ENCODE measurements at regions not wholly inside any gene's neighbourhood (a gene's known extent, or its start where the extent isn't known, plus 50 kb on each side); places are given as distances from the start of the nearest gene placed in this dataset.

DNA sequence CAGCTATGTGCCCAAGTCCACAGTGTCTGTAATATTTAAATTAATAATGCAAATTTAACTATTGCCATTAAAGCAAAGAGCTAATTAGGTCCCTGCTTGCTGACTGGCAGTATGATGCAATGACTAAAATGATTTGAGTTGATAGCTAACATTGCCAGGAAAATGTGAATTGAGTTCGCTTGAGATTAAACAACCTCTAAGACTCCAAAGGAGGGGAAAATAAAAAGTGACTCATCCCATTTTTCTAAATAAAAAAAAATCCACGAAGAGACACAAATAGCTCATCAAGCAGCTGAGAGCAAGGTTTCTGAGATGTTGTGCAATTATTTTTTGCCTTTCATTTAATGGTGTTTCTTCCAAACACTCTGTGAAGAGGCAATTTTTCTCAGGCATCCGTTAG is 413.0 kb downstream of the MTX2 start:
- no peak for DNase-seq (ENCODE audit: extremely low spot score, unreplicated experiment)
- no peaks in the 10 kb centered on the region for H3K36me3 Mint-ChIP-seq
- H3K27ac Mint-ChIP-seq, result no peak overlapping the region
- H3K4me3 Mint-ChIP-seq, result no peak overlapping the region
- H3K9me3 Mint-ChIP-seq, result no peaks in the 10 kb centered on the region
- H3K27me3 Mint-ChIP-seq, result peaks cover 8% of the 10 kb centered on the region
- peaks cover 13% of the 10 kb centered on the region for H3K4me1 Mint-ChIP-seq (ENCODE audit: unreplicated experiment)
- TF ChIP-seq, protein P1, sequence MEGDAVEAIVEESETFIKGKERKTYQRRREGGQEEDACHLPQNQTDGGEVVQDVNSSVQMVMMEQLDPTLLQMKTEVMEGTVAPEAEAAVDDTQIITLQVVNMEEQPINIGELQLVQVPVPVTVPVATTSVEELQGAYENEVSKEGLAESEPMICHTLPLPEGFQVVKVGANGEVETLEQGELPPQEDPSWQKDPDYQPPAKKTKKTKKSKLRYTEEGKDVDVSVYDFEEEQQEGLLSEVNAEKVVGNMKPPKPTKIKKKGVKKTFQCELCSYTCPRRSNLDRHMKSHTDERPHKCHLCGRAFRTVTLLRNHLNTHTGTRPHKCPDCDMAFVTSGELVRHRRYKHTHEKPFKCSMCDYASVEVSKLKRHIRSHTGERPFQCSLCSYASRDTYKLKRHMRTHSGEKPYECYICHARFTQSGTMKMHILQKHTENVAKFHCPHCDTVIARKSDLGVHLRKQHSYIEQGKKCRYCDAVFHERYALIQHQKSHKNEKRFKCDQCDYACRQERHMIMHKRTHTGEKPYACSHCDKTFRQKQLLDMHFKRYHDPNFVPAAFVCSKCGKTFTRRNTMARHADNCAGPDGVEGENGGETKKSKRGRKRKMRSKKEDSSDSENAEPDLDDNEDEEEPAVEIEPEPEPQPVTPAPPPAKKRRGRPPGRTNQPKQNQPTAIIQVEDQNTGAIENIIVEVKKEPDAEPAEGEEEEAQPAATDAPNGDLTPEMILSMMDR (conservative IDR thresholded peaks at IDR 0.05), result no peak

DNA sequence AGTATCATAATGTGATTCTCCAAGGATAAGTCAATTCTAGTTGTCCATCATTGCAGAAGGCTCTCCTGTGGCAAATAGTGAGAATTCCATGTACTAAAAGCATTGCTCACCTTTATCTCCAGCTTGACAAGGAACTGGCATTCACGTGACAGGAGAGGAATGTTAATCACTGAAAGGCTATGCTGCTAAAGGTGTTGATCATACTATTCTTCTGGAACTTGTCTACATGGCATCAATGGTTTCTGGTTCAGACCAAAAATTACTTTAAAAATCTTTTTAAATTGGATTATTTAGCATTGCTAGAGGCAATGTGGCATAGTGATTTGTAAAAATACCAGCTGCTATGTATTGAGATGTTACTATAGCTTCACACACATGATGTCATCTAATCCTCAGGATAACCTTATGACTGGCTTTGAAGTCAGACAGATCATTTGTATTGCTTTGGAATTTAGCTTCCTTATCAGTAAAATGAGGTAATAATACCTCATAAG is 414.4 kb downstream of the MTX2 start:
- H3K27ac Mint-ChIP-seq, result no peak overlapping the region
- peaks cover 4% of the 10 kb centered on the region for H3K4me1 Mint-ChIP-seq (ENCODE audit: unreplicated experiment)
- no peaks in the 10 kb centered on the region for H3K36me3 Mint-ChIP-seq
- DNase-seq (ENCODE audit: extremely low spot score, unreplicated experiment), result no peak
- no peak overlapping the region for H3K4me3 Mint-ChIP-seq
- H3K9me3 Mint-ChIP-seq, result no peaks in the 10 kb centered on the region
- H3K27me3 Mint-ChIP-seq, result peaks cover 8% of the 10 kb centered on the region
- TF ChIP-seq, protein P1 (conservative IDR thresholded peaks at IDR 0.05), result no peak

- no peaks in the 10 kb centered on the region for H3K9me3 Mint-ChIP-seq
- no peak overlapping the region for H3K27ac Mint-ChIP-seq
- H3K4me3 Mint-ChIP-seq, result no peak overlapping the region
- H3K36me3 Mint-ChIP-seq, result no peaks in the 10 kb centered on the region
- H3K27me3 Mint-ChIP-seq, result peaks cover 8% of the 10 kb centered on the region
- no peak for DNase-seq (ENCODE audit: extremely low spot score, unreplicated experiment)
- TF ChIP-seq, protein P1 (conservative IDR thresholded peaks at IDR 0.05), result no peak
- H3K4me1 Mint-ChIP-seq (ENCODE audit: unreplicated experiment), result no peaks in the 10 kb centered on the region
Measured at GRCh38 chr2:176685908-176686307, 416.7 kb downstream of the MTX2 start.

- Mint-ChIP-seq H3K27ac (no peak overlapping the region), H3K4me3 (no peak overlapping the region), H3K36me3 (no peaks in the 10 kb centered on the region), H3K27me3 (peaks cover 8% of the 10 kb centered on the region), H3K9me3 (no peaks in the 10 kb centered on the region), H3K4me1 (ENCODE audit: unreplicated experiment) (no peaks in the 10 kb centered on the region)
- no peak for DNase-seq (ENCODE audit: extremely low spot score, unreplicated experiment)
- TF ChIP-seq, protein P1 (conservative IDR thresholded peaks at IDR 0.05), result no peak
Measured at GRCh38 chr2:176686328-176686727, 417.1 kb downstream of the MTX2 start.

DNA sequence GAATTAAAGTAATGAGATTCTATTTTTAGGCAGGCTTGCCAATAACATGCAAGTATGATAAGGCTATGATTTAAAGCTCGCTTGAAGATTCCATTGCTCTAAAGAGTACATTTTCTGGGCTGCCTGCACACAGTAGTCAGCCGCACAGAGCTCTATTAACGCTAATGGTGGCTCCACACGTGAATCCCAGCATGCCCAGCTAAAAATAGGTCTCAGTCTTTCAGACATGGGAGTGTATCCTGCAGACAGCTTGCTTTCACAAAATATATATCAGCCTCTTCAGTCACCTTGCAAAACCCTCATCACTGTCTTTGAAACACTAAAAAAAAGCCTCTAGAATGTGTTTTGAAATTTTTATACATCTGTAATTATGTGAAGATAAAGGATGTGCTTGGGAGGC is 418.1 kb downstream of the MTX2 start:
- H3K4me3 Mint-ChIP-seq, result no peak overlapping the region
- H3K9me3 Mint-ChIP-seq, result no peaks in the 10 kb centered on the region
- H3K27me3 Mint-ChIP-seq, result peaks cover 10% of the 10 kb centered on the region
- H3K36me3 Mint-ChIP-seq, result no peaks in the 10 kb centered on the region
- no peak for DNase-seq (ENCODE audit: extremely low spot score, unreplicated experiment)
- no peaks in the 10 kb centered on the region for H3K4me1 Mint-ChIP-seq (ENCODE audit: unreplicated experiment)
- TF ChIP-seq, protein P1 (conservative IDR thresholded peaks at IDR 0.05), result no peak
- no peak overlapping the region for H3K27ac Mint-ChIP-seq

DNA sequence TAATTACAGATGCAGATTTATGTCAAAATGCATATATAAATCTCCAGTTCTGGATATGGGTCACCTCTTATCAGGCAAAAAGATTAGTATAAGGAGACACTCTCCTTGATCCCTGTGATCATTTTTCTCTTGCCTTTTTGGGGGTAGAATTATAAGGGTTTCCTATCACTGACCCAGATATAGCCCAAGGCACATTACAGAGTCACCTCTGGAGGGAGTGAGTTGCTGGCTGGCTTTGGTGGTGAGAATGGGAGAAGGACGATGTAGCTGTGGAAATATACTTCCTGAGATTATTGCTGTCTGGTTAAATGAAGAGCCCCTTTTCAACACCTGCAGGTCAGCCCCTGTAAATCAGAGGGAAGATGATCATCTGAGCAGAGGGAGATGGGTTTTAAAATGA is 418.7 kb downstream of the MTX2 start:
- Mint-ChIP-seq H3K27me3 (peaks cover 12% of the 10 kb centered on the region), H3K4me3 (no peak overlapping the region), H3K27ac (no peak overlapping the region), H3K36me3 (no peaks in the 10 kb centered on the region), H3K9me3 (no peaks in the 10 kb centered on the region), H3K4me1 (ENCODE audit: unreplicated experiment) (no peaks in the 10 kb centered on the region)
- TF ChIP-seq, protein P1 (conservative IDR thresholded peaks at IDR 0.05), result no peak
- no peak for DNase-seq (ENCODE audit: extremely low spot score, unreplicated experiment)

Data from type B pancreatic cell (in vitro differentiated cells).